ENCODE measurements at regions not wholly inside any gene's neighbourhood (a gene's known extent, or its start where the extent isn't known, plus 50 kb on each side); places are given as distances from the start of the nearest gene placed in this dataset.

- no peak overlapping the region for H4K91ac ChIP-seq (ENCODE audit: low read length)
- no peak overlapping the region for H3K18ac ChIP-seq (ENCODE audit: low read depth in 1 of 2, low read length in 2 of 2)
- H3K27me3 ChIP-seq (ENCODE audit: control insufficient read depth in 1 of 2, insufficient read depth in 1 of 2, low read length in 2 of 2), result peaks cover 0 to 14% of the 10 kb centered on the region in 2 experiments
- H3K4ac ChIP-seq (ENCODE audit: low read depth in 1 of 2, low read length in 2 of 2), result no peak overlapping the region
- no peak overlapping the region for H3K14ac ChIP-seq (ENCODE audit: low read length in 2 of 2)
- H2BK15ac ChIP-seq (ENCODE audit: low read depth, poor library complexity, severe bottlenecking), result no peak overlapping the region
- H3K23ac ChIP-seq (ENCODE audit: low read length in 2 of 2), result no peak overlapping the region
- H3K36me3 ChIP-seq (ENCODE audit: control insufficient read depth in 1 of 2, insufficient read depth in 2 of 2, low read depth in 1 of 2, low read length in 2 of 2), result no peaks in the 10 kb centered on the region
- H3K79me1 ChIP-seq (replicated peaks; ENCODE audit: low read length, poor library complexity, severe bottlenecking), result no peaks in the 10 kb centered on the region
- no peak overlapping the region for H2AFZ ChIP-seq (ENCODE audit: low read depth, low read length)
- H3K9me3 ChIP-seq (ENCODE audit: control insufficient read depth, low read length), result no peaks in the 10 kb centered on the region
- H3K4me3 ChIP-seq (ENCODE audit: insufficient read depth in 1 of 2, low read depth in 1 of 2, low read length in 2 of 2), result no peak overlapping the region
- no peak overlapping the region for H2BK5ac ChIP-seq (ENCODE audit: low read depth, low read length, poor library complexity, severe bottlenecking)
- no peak overlapping the region for H3K4me2 ChIP-seq (ENCODE audit: low read length, poor library complexity, severe bottlenecking)
- no peak for DNase-seq
- H2BK120ac ChIP-seq (ENCODE audit: low read depth, low read length), result no peak overlapping the region
- H3K9ac ChIP-seq (ENCODE audit: low read length), result no peak overlapping the region
- 91% methylated on average over 3 of the region's 3 CpGs for WGBS
- H4K8ac ChIP-seq (ENCODE audit: low read length), result no peak overlapping the region
- no peak overlapping the region for H2BK12ac ChIP-seq (ENCODE audit: low read length in 2 of 2)
- no peak overlapping the region for H3K27ac ChIP-seq (ENCODE audit: low read length, poor library complexity, severe bottlenecking)
- no peaks in the 10 kb centered on the region for H3K4me1 ChIP-seq (ENCODE audit: control insufficient read depth, insufficient read depth, low read depth, low read length)
- no peak overlapping the region for H2AK5ac ChIP-seq (ENCODE audit: low read length, severe bottlenecking)
Observed at GRCh38 chr2:158049129-158049855, 52.4 kb upstream of the UPP2 start.

- Histone ChIP-seq H3K79me1 (replicated peaks; ENCODE audit: low read length, poor library complexity, severe bottlenecking) (no peaks in the 10 kb centered on the region), H2BK120ac (ENCODE audit: low read depth, low read length) (no peak overlapping the region), H3K27me3 (ENCODE audit: control insufficient read depth in 1 of 2, insufficient read depth in 1 of 2, low read length in 2 of 2) (peaks cover 0 to 14% of the 10 kb centered on the region in 2 experiments), H3K9ac (ENCODE audit: low read length) (no peak overlapping the region), H3K18ac (ENCODE audit: low read depth in 1 of 2, low read length in 2 of 2) (no peak overlapping the region), H4K91ac (ENCODE audit: low read length) (no peak overlapping the region), H3K14ac (ENCODE audit: low read length in 2 of 2) (no peak overlapping the region), H3K4ac (ENCODE audit: low read depth in 1 of 2, low read length in 2 of 2) (no peak overlapping the region), H2BK5ac (ENCODE audit: low read depth, low read length, poor library complexity, severe bottlenecking) (no peak overlapping the region), H2AFZ (ENCODE audit: low read depth, low read length) (no peak overlapping the region), H2AK5ac (ENCODE audit: low read length, severe bottlenecking) (no peak overlapping the region), H2BK12ac (ENCODE audit: low read length in 2 of 2) (no peak overlapping the region), H3K23ac (ENCODE audit: low read length in 2 of 2) (no peak overlapping the region), H3K4me1 (ENCODE audit: control insufficient read depth, insufficient read depth, low read depth, low read length) (no peaks in the 10 kb centered on the region), H2BK15ac (ENCODE audit: low read depth, poor library complexity, severe bottlenecking) (no peak overlapping the region), H3K4me2 (ENCODE audit: low read length, poor library complexity, severe bottlenecking) (no peak overlapping the region), H3K9me3 (ENCODE audit: control insufficient read depth, low read length) (no peaks in the 10 kb centered on the region), H3K4me3 (ENCODE audit: insufficient read depth in 1 of 2, low read depth in 1 of 2, low read length in 2 of 2) (no peak overlapping the region), H3K36me3 (ENCODE audit: control insufficient read depth in 1 of 2, insufficient read depth in 2 of 2, low read depth in 1 of 2, low read length in 2 of 2) (no peaks in the 10 kb centered on the region), H4K8ac (ENCODE audit: low read length) (no peak overlapping the region), H3K27ac (ENCODE audit: low read length, poor library complexity, severe bottlenecking) (no peak overlapping the region)
- DNase-seq, result no peak
- 100% methylated on average over 2 of the region's 3 CpGs for WGBS
Observed at GRCh38 chr2:158048327-158048726, 53.3 kb upstream of the UPP2 start.

- H3K23ac ChIP-seq (ENCODE audit: low read length in 2 of 2), result no peak overlapping the region
- no peak overlapping the region for H3K18ac ChIP-seq (ENCODE audit: low read depth in 1 of 2, low read length in 2 of 2)
- H2BK120ac ChIP-seq (ENCODE audit: low read depth, low read length), result no peak overlapping the region
- H4K8ac ChIP-seq (ENCODE audit: low read length), result no peak overlapping the region
- H3K27me3 ChIP-seq (ENCODE audit: control insufficient read depth in 1 of 2, insufficient read depth in 1 of 2, low read length in 2 of 2), result peaks cover 0 to 14% of the 10 kb centered on the region in 2 experiments
- WGBS, result 76% methylated on average over 5 of the region's 5 CpGs
- no peaks in the 10 kb centered on the region for H3K79me1 ChIP-seq (replicated peaks; ENCODE audit: low read length, poor library complexity, severe bottlenecking)
- H4K91ac ChIP-seq (ENCODE audit: low read length), result no peak overlapping the region
- H2BK12ac ChIP-seq (ENCODE audit: low read length in 2 of 2), result no peak overlapping the region
- H3K9ac ChIP-seq (ENCODE audit: low read length), result no peak overlapping the region
- no peaks in the 10 kb centered on the region for H3K9me3 ChIP-seq (ENCODE audit: control insufficient read depth, low read length)
- H2AFZ ChIP-seq (ENCODE audit: low read depth, low read length), result no peak overlapping the region
- H3K27ac ChIP-seq (ENCODE audit: low read length, poor library complexity, severe bottlenecking), result no peak overlapping the region
- H3K14ac ChIP-seq (ENCODE audit: low read length in 2 of 2), result no peak overlapping the region
- DNase-seq, result no peak
- H2AK5ac ChIP-seq (ENCODE audit: low read length, severe bottlenecking), result no peak overlapping the region
- no peaks in the 10 kb centered on the region for H3K36me3 ChIP-seq (ENCODE audit: control insufficient read depth in 1 of 2, insufficient read depth in 2 of 2, low read depth in 1 of 2, low read length in 2 of 2)
- H3K4me2 ChIP-seq (ENCODE audit: low read length, poor library complexity, severe bottlenecking), result no peak overlapping the region
- no peaks in the 10 kb centered on the region for H3K4me1 ChIP-seq (ENCODE audit: control insufficient read depth, insufficient read depth, low read depth, low read length)
- H2BK15ac ChIP-seq (ENCODE audit: low read depth, poor library complexity, severe bottlenecking), result no peak overlapping the region
- H2BK5ac ChIP-seq (ENCODE audit: low read depth, low read length, poor library complexity, severe bottlenecking), result no peak overlapping the region
- no peak overlapping the region for H3K4ac ChIP-seq (ENCODE audit: low read depth in 1 of 2, low read length in 2 of 2)
- H3K4me3 ChIP-seq (ENCODE audit: insufficient read depth in 1 of 2, low read depth in 1 of 2, low read length in 2 of 2), result no peak overlapping the region
Observed at GRCh38 chr2:158047156-158047611, 54.5 kb upstream of the UPP2 start.

GRCh38 chr2:158046121-158046880 lies 55.4 kb upstream of the UPP2 start:
- Histone ChIP-seq H2BK15ac (ENCODE audit: low read depth, poor library complexity, severe bottlenecking) (no peak overlapping the region), H2BK12ac (ENCODE audit: low read length in 2 of 2) (no peak overlapping the region), H4K91ac (ENCODE audit: low read length) (no peak overlapping the region), H3K9me3 (ENCODE audit: control insufficient read depth, low read length) (no peaks in the 10 kb centered on the region), H2BK5ac (ENCODE audit: low read depth, low read length, poor library complexity, severe bottlenecking) (no peak overlapping the region), H3K4ac (ENCODE audit: low read depth in 1 of 2, low read length in 2 of 2) (no peak overlapping the region), H2BK120ac (ENCODE audit: low read depth, low read length) (no peak overlapping the region), H3K9ac (ENCODE audit: low read length) (no peak overlapping the region), H3K18ac (ENCODE audit: low read depth in 1 of 2, low read length in 2 of 2) (no peak overlapping the region), H3K36me3 (ENCODE audit: control insufficient read depth in 1 of 2, insufficient read depth in 2 of 2, low read depth in 1 of 2, low read length in 2 of 2) (no peaks in the 10 kb centered on the region), H2AK5ac (ENCODE audit: low read length, severe bottlenecking) (no peak overlapping the region), H2AFZ (ENCODE audit: low read depth, low read length) (no peak overlapping the region), H3K14ac (ENCODE audit: low read length in 2 of 2) (no peak overlapping the region), H3K4me1 (ENCODE audit: control insufficient read depth, insufficient read depth, low read depth, low read length) (no peaks in the 10 kb centered on the region), H3K27me3 (ENCODE audit: control insufficient read depth in 1 of 2, insufficient read depth in 1 of 2, low read length in 2 of 2) (peaks cover 0 to 14% of the 10 kb centered on the region in 2 experiments), H3K27ac (ENCODE audit: low read length, poor library complexity, severe bottlenecking) (no peak overlapping the region), H4K8ac (ENCODE audit: low read length) (no peak overlapping the region), H3K23ac (ENCODE audit: low read length in 2 of 2) (no peak overlapping the region), H3K79me1 (replicated peaks; ENCODE audit: low read length, poor library complexity, severe bottlenecking) (no peaks in the 10 kb centered on the region), H3K4me3 (ENCODE audit: insufficient read depth in 1 of 2, low read depth in 1 of 2, low read length in 2 of 2) (no peak overlapping the region), H3K4me2 (ENCODE audit: low read length, poor library complexity, severe bottlenecking) (no peak overlapping the region)
- 81% methylated on average over 2 of the region's 4 CpGs for WGBS
- no peak for DNase-seq
